ENCODE measurements at regions not wholly inside any gene's neighbourhood (a gene's known extent, or its start where the extent isn't known, plus 50 kb on each side); places are given as distances from the start of the nearest gene placed in this dataset.

- H3K36me3 Mint-ChIP-seq = no peaks in the 10 kb centered on the region
- Histone ChIP-seq H3K36me3 (ENCODE audit: control insufficient read depth, insufficient read depth, low read length) (no peaks in the 10 kb centered on the region), H3K9me3 (ENCODE audit: control insufficient read depth, insufficient read depth, low read length) (no peaks in the 10 kb centered on the region), H3K27ac (ENCODE audit: low read length) (no peak overlapping the region), H3K27me3 (ENCODE audit: control insufficient read depth, insufficient read depth, low read length) (no peaks in the 10 kb centered on the region), H3K4me3 (ENCODE audit: low read length) (no peak overlapping the region), H3K4me1 (ENCODE audit: control insufficient read depth, insufficient read depth, low read length) (no peaks in the 10 kb centered on the region)
- intact Hi-C loops (cut with micrococcal nuclease) = no loop called here
- H3K4me3 Mint-ChIP-seq = no peak overlapping the region
- H3K4me1 Mint-ChIP-seq = no peaks in the 10 kb centered on the region
- WGBS (ENCODE audit: insufficient coverage) = 48% methylated on average over 5 of the region's 6 CpGs
- H3K27ac Mint-ChIP-seq = no peak overlapping the region
- ATAC-seq = no peak
- no peaks in the 10 kb centered on the region for H3K27me3 Mint-ChIP-seq (ENCODE audit: low read depth in 2 of 2)
- peak in 1 of 2 donors; percentile 55 for DNase-seq
- H3K9me3 Mint-ChIP-seq = no peaks in the 10 kb centered on the region
- TF ChIP-seq CTCF (IDR thresholded peaks at IDR 0.05) = no peak
These were observed 176.2 kb upstream of the SASH1 start for GRCh38 chr6:148166339-148166968.

- intact Hi-C loops (cut with micrococcal nuclease) = no loop called here
- no peak for DNase-seq
- Mint-ChIP-seq H3K9me3 (no peaks in the 10 kb centered on the region), H3K27ac (no peak overlapping the region), H3K27me3 (ENCODE audit: low read depth in 2 of 2) (no peaks in the 10 kb centered on the region), H3K4me3 (no peak overlapping the region), H3K36me3 (no peaks in the 10 kb centered on the region), H3K4me1 (no peaks in the 10 kb centered on the region)
- no peak overlapping the region for H3K4me3 ChIP-seq (ENCODE audit: low read length)
- H3K27me3 ChIP-seq (ENCODE audit: control insufficient read depth, insufficient read depth, low read length) = no peaks in the 10 kb centered on the region
- no peak for ATAC-seq
- H3K4me1 ChIP-seq (ENCODE audit: control insufficient read depth, insufficient read depth, low read length) = no peaks in the 10 kb centered on the region
- WGBS (ENCODE audit: insufficient coverage) = 84% methylated on average over 8 of the region's 8 CpGs
- H3K9me3 ChIP-seq (ENCODE audit: control insufficient read depth, insufficient read depth, low read length) = no peaks in the 10 kb centered on the region
- no peaks in the 10 kb centered on the region for H3K36me3 ChIP-seq (ENCODE audit: control insufficient read depth, insufficient read depth, low read length)
- no peak for TF ChIP-seq CTCF (IDR thresholded peaks at IDR 0.05)
- no peak overlapping the region for H3K27ac ChIP-seq (ENCODE audit: low read length)
These were observed 172.9 kb upstream of the SASH1 start for GRCh38 chr6:148169706-148170105.

- Histone ChIP-seq H3K4me1 (ENCODE audit: control insufficient read depth, insufficient read depth, low read length) (no peaks in the 10 kb centered on the region), H3K9me3 (ENCODE audit: control insufficient read depth, insufficient read depth, low read length) (no peaks in the 10 kb centered on the region), H3K27me3 (ENCODE audit: control insufficient read depth, insufficient read depth, low read length) (no peaks in the 10 kb centered on the region), H3K36me3 (ENCODE audit: control insufficient read depth, insufficient read depth, low read length) (no peaks in the 10 kb centered on the region), H3K4me3 (ENCODE audit: low read length) (no peak overlapping the region), H3K27ac (ENCODE audit: low read length) (no peak overlapping the region)
- intact Hi-C loops (cut with micrococcal nuclease) = no loop called here
- no peak for TF ChIP-seq CTCF (IDR thresholded peaks at IDR 0.05)
- no peak for DNase-seq
- no peaks in the 10 kb centered on the region for H3K9me3 Mint-ChIP-seq
- no peak for ATAC-seq
- no peaks in the 10 kb centered on the region for H3K36me3 Mint-ChIP-seq
- no peak overlapping the region for H3K27ac Mint-ChIP-seq
- no CpG with 5 or more reads among the region's 1 CpG for WGBS (ENCODE audit: insufficient coverage)
- H3K4me3 Mint-ChIP-seq = no peak overlapping the region
- no peaks in the 10 kb centered on the region for H3K27me3 Mint-ChIP-seq (ENCODE audit: low read depth in 2 of 2)
- no peaks in the 10 kb centered on the region for H3K4me1 Mint-ChIP-seq
These were observed 172.4 kb upstream of the SASH1 start for GRCh38 chr6:148170286-148170685.

GRCh38 chr6:148173548-148173947 lies 169.1 kb upstream of the SASH1 start:
- H3K4me3 Mint-ChIP-seq = no peak overlapping the region
- intact Hi-C loops (cut with micrococcal nuclease) = no loop called here
- H3K36me3 Mint-ChIP-seq = no peaks in the 10 kb centered on the region
- no peak for TF ChIP-seq CTCF (IDR thresholded peaks at IDR 0.05)
- Histone ChIP-seq H3K36me3 (ENCODE audit: control insufficient read depth, insufficient read depth, low read length) (no peaks in the 10 kb centered on the region), H3K4me3 (ENCODE audit: low read length) (no peak overlapping the region), H3K9me3 (ENCODE audit: control insufficient read depth, insufficient read depth, low read length) (no peaks in the 10 kb centered on the region), H3K4me1 (ENCODE audit: control insufficient read depth, insufficient read depth, low read length) (no peaks in the 10 kb centered on the region), H3K27ac (ENCODE audit: low read length) (no peak overlapping the region), H3K27me3 (ENCODE audit: control insufficient read depth, insufficient read depth, low read length) (no peaks in the 10 kb centered on the region)
- no peaks in the 10 kb centered on the region for H3K9me3 Mint-ChIP-seq
- no peaks in the 10 kb centered on the region for H3K4me1 Mint-ChIP-seq
- H3K27me3 Mint-ChIP-seq (ENCODE audit: low read depth in 2 of 2) = no peaks in the 10 kb centered on the region
- no peak overlapping the region for H3K27ac Mint-ChIP-seq
- ATAC-seq = no peak
- WGBS (ENCODE audit: insufficient coverage) = no CpG with 5 or more reads among the region's 1 CpG
- no peak for DNase-seq
